C4-2B (cell line): ENCODE measurements at regions not wholly inside any gene's neighbourhood (a gene's known extent, or its start where the extent isn't known, plus 50 kb on each side); places are given as distances from the start of the nearest gene placed in this dataset.

Source experiments
- H3K27ac ChIP-seq: fragments of 450-650 bp; 2 replicates; pipeline ENCODE4 v1.5.1; 2017
- CTCF ChIP-seq: fragments of 450-650 bp; conservative IDR thresholded peaks from 2 replicates; pipeline ENCODE4 v1.5.1; 2017; ENCODE audit warnings: mild to moderate bottlenecking
- ZFX ChIP-seq: fragments of 450-650 bp; IDR thresholded peaks from 2 replicates; pipeline ENCODE4 v1.6.1; 2017

GRCh38 chr6:78492351-78493017 lies 374.9 kb upstream of the IRAK1BP1 start:
- no peak overlapping the region for H3K27ac ChIP-seq
- TF ChIP-seq CTCF: no peak
- TF ChIP-seq ZFX: no peak

GRCh38 chr6:78500299-78501089 lies 366.9 kb upstream of the IRAK1BP1 start:
- H3K27ac ChIP-seq: no peak overlapping the region

GRCh38 chr6:78502386-78502887 lies 364.9 kb upstream of the IRAK1BP1 start:
- TF ChIP-seq CTCF (no peak), ZFX (no peak)
- no peak overlapping the region for H3K27ac ChIP-seq

More at GRCh38 chr6:78500299-78501089, 366.9 kb upstream of the IRAK1BP1 start:
- TF ChIP-seq CTCF: no peak
- TF ChIP-seq ZFX: no peak

- no peak for TF ChIP-seq ZFX
- no peak for TF ChIP-seq CTCF
These were observed 362.2 kb upstream of the IRAK1BP1 start for GRCh38 chr6:78505178-78505577.

GRCh38 chr6:78511009-78511408 lies 356.3 kb upstream of the IRAK1BP1 start:
- no peak overlapping the region for H3K27ac ChIP-seq
- no peak for TF ChIP-seq ZFX
- no peak for TF ChIP-seq CTCF

More at GRCh38 chr6:78505178-78505577, 362.2 kb upstream of the IRAK1BP1 start:
- H3K27ac ChIP-seq: no peak overlapping the region

- TF ChIP-seq CTCF (peak; percentile 11), ZFX (no peak)
- no peak overlapping the region for H3K27ac ChIP-seq
These were observed 353.5 kb upstream of the IRAK1BP1 start for GRCh38 chr6:78513856-78514255.

GRCh38 chr6:78515271-78515670 lies 352.1 kb upstream of the IRAK1BP1 start:
- no peak overlapping the region for H3K27ac ChIP-seq
- TF ChIP-seq ZFX (no peak), CTCF (no peak)
